Activated naive CD4-positive, alpha-beta T cell treated with anti-CD3 and anti-CD28 coated beads for 36 hours (primary cell): ENCODE measurements at regions not wholly inside any gene's neighbourhood (a gene's known extent, or its start where the extent isn't known, plus 50 kb on each side); places are given as distances from the start of the nearest gene placed in this dataset.
"Not testable (repeated sequence)": the region's sequence is repeated elsewhere in the genome, so short reads cannot be mapped to it uniquely, and the experiment has no call there.

Experiments used
- CTCF ChIA-PET: fragments of 350-600 bp; sonication (Branson Sonifier 250); formaldehyde crosslinking; loops from one replicate; lab custom pipeline; 2021; ENCODE audit warnings: antibody characterized with exemption; lab: Charles Lee
- DNase-seq: peaks from one replicate; pipeline ENCODE4 v3.0.0-alpha.2; 2020
- H3K27ac Mint-ChIP-seq: one replicate; pipeline ENCODE4 v1.8.0; 2021; ENCODE audit warnings: mild to moderate bottlenecking, mixed read lengths
- H3K27me3 Mint-ChIP-seq: one replicate; pipeline ENCODE4 v1.8.0; 2021; ENCODE audit warnings: low read depth, mixed read lengths
- H3K36me3 Mint-ChIP-seq: one replicate; pipeline ENCODE4 v1.8.0; 2021; ENCODE audit warnings: low read depth, mixed read lengths
- H3K4me1 Mint-ChIP-seq: one replicate; pipeline ENCODE4 v1.8.0; 2021; ENCODE audit warnings: low read depth, mixed read lengths
- H3K4me3 Mint-ChIP-seq: one replicate; pipeline ENCODE4 v1.8.0; 2021; ENCODE audit warnings: mild to moderate bottlenecking, moderate library complexity, mixed read lengths
- H3K9me3 Mint-ChIP-seq: one replicate; pipeline ENCODE4 v1.8.0; 2021; ENCODE audit warnings: mixed read lengths
- intact Hi-C: fragments of 100-400 bp; cut with micrococcal nuclease; formaldehyde crosslinking; loops from one replicate; pipeline ENCODE4 v1.15.1; 2023

GRCh38 chr9:1919229-1919628 lies 95.9 kb upstream of the SMARCA2 start:
- intact Hi-C loops = no loop called here
- CTCF ChIA-PET = no interaction called here

DNA sequence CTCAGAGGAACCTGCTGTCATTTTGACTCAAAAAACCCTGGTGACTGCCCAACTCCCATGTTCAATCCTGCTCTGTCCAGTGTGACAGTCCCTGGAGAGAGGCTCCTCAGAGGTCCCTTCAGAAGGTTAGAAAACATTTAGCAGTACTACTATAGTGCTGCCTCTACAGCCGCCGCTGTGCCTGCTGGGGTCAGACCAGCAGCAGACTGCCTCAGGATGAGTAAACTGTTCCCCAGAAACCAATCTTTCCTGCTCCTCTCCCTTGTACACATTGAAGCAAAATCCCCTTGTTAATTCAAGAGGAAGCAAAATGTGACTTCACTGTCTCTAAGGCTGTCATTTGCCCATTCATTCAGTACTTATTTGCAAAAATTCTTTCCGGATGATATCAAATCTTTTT lies 94.8 kb upstream of the SMARCA2 start:
- peaks cover 33% of the 10 kb centered on the region for H3K27me3 Mint-ChIP-seq
- no peak overlapping the region for H3K4me3 Mint-ChIP-seq
- CTCF ChIA-PET = interaction anchor here (1.4 kb wide), 1 partner anchor 71 kb away, joined by 3 read pairs; no protein-coding TSS in a partner anchor
- intact Hi-C loops = no loop called here
- no peak overlapping the region for H3K27ac Mint-ChIP-seq
- H3K9me3 Mint-ChIP-seq = peaks cover 1% of the 10 kb centered on the region
- DNase-seq = no peak
- H3K36me3 Mint-ChIP-seq = no peaks in the 10 kb centered on the region
- no peaks in the 10 kb centered on the region for H3K4me1 Mint-ChIP-seq

More at GRCh38 chr9:1919229-1919628, 95.9 kb upstream of the SMARCA2 start:
- Mint-ChIP-seq H3K36me3 (no peaks in the 10 kb centered on the region), H3K27me3 (peaks cover 34% of the 10 kb centered on the region), H3K4me3 (no peak overlapping the region), H3K27ac (no peak overlapping the region), H3K4me1 (no peaks in the 10 kb centered on the region), H3K9me3 (peaks cover 1% of the 10 kb centered on the region)
- DNase-seq = no peak

- H3K4me1 Mint-ChIP-seq = no peaks in the 10 kb centered on the region
- H3K36me3 Mint-ChIP-seq = no peaks in the 10 kb centered on the region
- no peak overlapping the region for H3K4me3 Mint-ChIP-seq
- H3K27ac Mint-ChIP-seq = no peak overlapping the region
- no peaks in the 10 kb centered on the region for H3K9me3 Mint-ChIP-seq
- H3K27me3 Mint-ChIP-seq = peaks cover 27% of the 10 kb centered on the region
- intact Hi-C loops = no loop called here
- no peak for DNase-seq
- CTCF ChIA-PET = interaction anchor here (0.6 to 0.9 kb wide), 2 partner anchors 21 to 494 kb away, joined by 3 read pairs; no protein-coding TSS in a partner anchor
Observed at GRCh38 chr9:1922026-1922425, 93.1 kb upstream of the SMARCA2 start.

DNA sequence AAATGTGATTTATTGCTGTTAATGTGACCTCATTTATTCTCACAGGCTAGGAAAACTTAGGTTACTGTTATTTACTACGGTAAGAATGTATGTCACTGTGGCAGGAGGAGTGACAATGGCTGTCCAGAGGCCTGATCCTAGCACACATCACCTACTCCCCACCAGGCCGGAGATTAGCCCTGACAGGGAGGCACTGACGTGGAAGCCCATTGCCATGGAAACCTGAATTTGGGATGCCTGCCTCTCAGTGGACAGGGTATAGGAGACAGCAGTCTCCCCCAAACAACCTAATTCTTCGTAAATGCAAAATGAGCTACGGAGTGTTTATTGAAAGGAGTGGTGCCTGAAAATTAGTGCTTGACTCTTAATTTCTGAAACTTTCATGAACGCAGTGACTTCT lies 87.6 kb upstream of the SMARCA2 start:
- Mint-ChIP-seq H3K4me3 (no peak overlapping the region), H3K9me3 (no peaks in the 10 kb centered on the region), H3K27me3 (no peaks in the 10 kb centered on the region), H3K36me3 (no peaks in the 10 kb centered on the region), H3K4me1 (peaks cover 9% of the 10 kb centered on the region), H3K27ac (no peak overlapping the region)
- CTCF ChIA-PET = interaction anchor here (0.9 to 1.5 kb wide), 2 partner anchors 12 to 56 kb away, joined by 4 read pairs; no protein-coding TSS in a partner anchor
- intact Hi-C loops = loop anchor here (5.0 kb wide), 1 partner anchor 45 kb away; no protein-coding TSS in a partner anchor
- no peak for DNase-seq

GRCh38 chr9:1929134-1929533 lies 86.0 kb upstream of the SMARCA2 start:
- peaks cover under 1% of the 10 kb centered on the region for H3K27me3 Mint-ChIP-seq

GRCh38 chr9:1929722-1930244 lies 85.4 kb upstream of the SMARCA2 start:
- no peaks in the 10 kb centered on the region for H3K9me3 Mint-ChIP-seq
- peaks cover 9% of the 10 kb centered on the region for H3K4me1 Mint-ChIP-seq
- H3K4me3 Mint-ChIP-seq = no peak overlapping the region
- H3K36me3 Mint-ChIP-seq = no peaks in the 10 kb centered on the region
- peak; percentile 14 for DNase-seq
- intact Hi-C loops = loop anchor here (5.0 kb wide), 1 partner anchor 47 kb away; no protein-coding TSS in a partner anchor
- CTCF ChIA-PET = no interaction called here
- peaks cover 3% of the 10 kb centered on the region for H3K27me3 Mint-ChIP-seq
- no peak overlapping the region for H3K27ac Mint-ChIP-seq

More at GRCh38 chr9:1929134-1929533, 86.0 kb upstream of the SMARCA2 start:
- Mint-ChIP-seq H3K4me1 (peaks cover 9% of the 10 kb centered on the region), H3K4me3 (no peak overlapping the region), H3K27ac (no peak overlapping the region), H3K9me3 (no peaks in the 10 kb centered on the region), H3K36me3 (no peaks in the 10 kb centered on the region)
- no peak for DNase-seq
- intact Hi-C loops = loop anchor here (5.0 kb wide), 1 partner anchor 47 kb away; no protein-coding TSS in a partner anchor
- CTCF ChIA-PET = no interaction called here

DNA sequence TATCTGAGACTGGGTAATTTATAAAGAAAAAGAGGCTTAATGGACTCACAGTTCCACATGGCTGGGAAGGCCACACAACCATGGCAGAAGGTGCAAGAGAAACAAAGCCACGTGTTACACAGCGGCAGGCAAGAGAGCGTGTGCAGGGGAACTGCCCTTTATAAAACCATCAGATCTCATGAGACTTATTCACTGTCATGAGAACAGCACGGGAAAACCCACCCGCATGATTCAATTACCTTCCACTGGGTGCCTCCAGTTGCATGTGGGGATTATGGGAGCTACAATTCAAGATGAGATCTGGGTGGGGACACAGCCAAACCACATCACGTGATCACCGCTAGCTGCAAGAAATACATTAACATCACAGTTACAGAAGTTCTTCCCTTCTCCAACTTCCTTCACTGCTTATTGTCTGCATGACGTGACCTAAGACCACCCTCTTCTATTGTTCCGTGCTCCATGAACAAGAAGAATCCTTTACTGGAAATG lies 84.9 kb upstream of the SMARCA2 start:
- CTCF ChIA-PET, H3K4me3 Mint-ChIP-seq, H3K4me1 Mint-ChIP-seq: not testable (repeated sequence)

GRCh38 chr9:1938135-1938534 lies 77.0 kb upstream of the SMARCA2 start:
- H3K27me3 Mint-ChIP-seq = peaks cover 11% of the 10 kb centered on the region
- no peak overlapping the region for H3K27ac Mint-ChIP-seq
- no peaks in the 10 kb centered on the region for H3K9me3 Mint-ChIP-seq
- H3K4me3 Mint-ChIP-seq = no peak overlapping the region
- no peaks in the 10 kb centered on the region for H3K36me3 Mint-ChIP-seq
- intact Hi-C loops = no loop called here
- CTCF ChIA-PET = interaction anchor here (0.6 to 1.9 kb wide), 3 partner anchors 69 to 173 kb away, joined by 3 to 9 read pairs (median 7); no protein-coding TSS in a partner anchor
- H3K4me1 Mint-ChIP-seq = peaks cover 4% of the 10 kb centered on the region
- no peak for DNase-seq

More for the DNA sequence above, 84.9 kb upstream of the SMARCA2 start:
- DNase-seq, H3K27me3 Mint-ChIP-seq, H3K27ac Mint-ChIP-seq, H3K9me3 Mint-ChIP-seq, intact Hi-C loops, H3K36me3 Mint-ChIP-seq: not testable (repeated sequence)

DNA sequence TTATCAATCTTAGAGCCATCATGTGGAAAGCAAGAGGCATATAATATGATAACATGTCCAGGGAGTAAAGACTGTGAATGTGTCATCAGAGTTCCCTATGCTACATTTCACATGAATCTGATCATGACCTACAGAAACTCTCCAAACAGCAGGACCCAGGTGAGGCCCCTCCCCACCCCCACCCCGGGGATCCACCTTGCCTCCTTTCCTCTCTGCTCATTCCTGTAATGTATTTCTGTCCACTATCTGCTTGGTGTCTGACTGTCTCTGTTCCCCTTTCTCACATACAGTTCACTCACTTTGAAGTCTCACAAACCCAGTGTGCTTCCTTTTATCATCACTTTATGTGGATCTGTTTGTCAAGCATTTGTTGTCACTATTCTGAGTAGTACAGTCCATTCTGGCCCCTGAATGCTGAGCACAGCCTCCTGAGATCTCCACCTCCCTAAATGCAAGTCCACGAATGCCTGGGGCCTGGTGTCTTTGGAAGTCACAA lies 76.4 kb upstream of the SMARCA2 start:
- no peak for DNase-seq
- intact Hi-C loops = no loop called here
- Mint-ChIP-seq H3K27me3 (peaks cover 11% of the 10 kb centered on the region), H3K27ac (no peak overlapping the region), H3K4me1 (peaks cover 4% of the 10 kb centered on the region), H3K4me3 (no peak overlapping the region), H3K9me3 (no peaks in the 10 kb centered on the region), H3K36me3 (no peaks in the 10 kb centered on the region)
- CTCF ChIA-PET = interaction anchor here (0.6 to 1.9 kb wide), 5 partner anchors 69 to 218 kb away, joined by 3 to 13 read pairs (median 4); no protein-coding TSS in a partner anchor

DNA sequence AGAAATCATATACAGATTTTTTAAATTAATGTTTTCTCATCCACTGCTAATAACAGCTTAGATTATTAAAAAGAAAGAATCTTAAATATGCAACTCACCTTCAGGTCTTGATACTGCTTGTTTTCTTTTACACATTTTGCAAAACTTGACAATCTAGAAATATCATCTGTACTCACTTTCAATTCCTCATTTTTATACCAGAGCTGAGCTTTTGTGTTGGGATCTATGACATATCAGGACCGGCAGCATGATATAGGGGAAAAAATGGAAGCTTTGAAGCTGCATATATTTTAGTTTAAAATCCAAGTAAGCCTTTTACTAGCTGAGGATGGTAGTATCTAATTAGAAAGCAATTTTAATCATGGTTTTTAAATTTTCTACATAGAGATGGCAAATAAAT lies 75.7 kb upstream of the SMARCA2 start:
- Mint-ChIP-seq H3K9me3 (no peaks in the 10 kb centered on the region), H3K27me3 (peaks cover 8% of the 10 kb centered on the region), H3K36me3 (no peaks in the 10 kb centered on the region), H3K4me3 (no peak overlapping the region), H3K27ac (no peak overlapping the region), H3K4me1 (peaks cover 4% of the 10 kb centered on the region)
- no peak for DNase-seq
- intact Hi-C loops = no loop called here
- CTCF ChIA-PET = interaction anchor here (0.6 to 1.9 kb wide), 22 partner anchors 12 to 480 kb away, joined by 3 to 13 read pairs (median 4); no protein-coding TSS in a partner anchor

DNA sequence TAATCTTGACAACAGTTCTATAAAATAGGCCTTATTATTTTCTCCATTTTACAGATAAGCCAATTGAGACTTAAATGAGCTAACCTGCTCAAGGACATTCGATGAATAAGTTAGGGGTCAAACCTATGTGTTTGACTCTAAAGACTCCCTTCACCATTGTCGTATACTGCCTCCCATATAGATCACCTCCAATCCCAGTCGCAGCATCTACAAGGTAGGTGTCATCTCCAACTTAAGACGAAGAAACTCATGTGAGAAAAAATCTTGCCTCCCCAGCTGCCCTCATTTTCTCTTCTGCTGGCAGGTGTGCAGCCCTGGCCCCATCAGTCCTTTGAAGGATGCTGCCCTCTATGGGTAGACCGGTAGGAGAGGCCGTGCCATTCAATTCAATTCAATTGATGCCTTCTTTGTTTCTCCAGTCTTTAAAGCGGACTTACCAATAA lies 75.2 kb upstream of the SMARCA2 start:
- no peak overlapping the region for H3K27ac Mint-ChIP-seq
- H3K9me3 Mint-ChIP-seq = no peaks in the 10 kb centered on the region
- H3K4me1 Mint-ChIP-seq = peaks cover 4% of the 10 kb centered on the region
- H3K36me3 Mint-ChIP-seq = no peaks in the 10 kb centered on the region
- DNase-seq = peak; percentile 64
- peaks cover 8% of the 10 kb centered on the region for H3K27me3 Mint-ChIP-seq
- CTCF ChIA-PET = interaction anchor here (0.6 to 2.1 kb wide), 23 partner anchors 12 to 481 kb away, joined by 3 to 13 read pairs (median 4); no protein-coding TSS in a partner anchor
- H3K4me3 Mint-ChIP-seq = no peak overlapping the region
- intact Hi-C loops = loop anchor here (1.0 to 2.0 kb wide), 5 partner anchors 59 to 480 kb away; no protein-coding TSS in a partner anchor

DNA sequence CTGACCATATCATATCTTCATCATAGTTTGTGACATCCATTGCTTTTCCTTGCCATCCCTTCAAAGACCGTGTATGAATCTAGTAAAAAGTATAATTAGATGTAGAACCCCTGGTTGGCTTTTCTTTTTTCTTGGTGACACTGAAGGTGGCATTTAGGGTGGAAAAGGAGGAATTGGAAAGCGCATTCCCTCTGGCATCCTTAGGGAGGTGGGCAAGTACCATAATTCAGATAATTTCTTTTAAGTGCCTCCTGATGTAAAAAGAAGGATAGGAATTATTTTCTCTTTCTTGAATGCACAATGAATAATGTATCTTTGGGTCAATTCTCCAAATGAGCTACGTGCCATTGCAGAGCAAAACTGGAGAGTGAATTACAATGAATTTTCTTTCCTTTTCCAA lies 73.2 kb upstream of the SMARCA2 start:
- no peak for DNase-seq

More for the DNA sequence above, 73.2 kb upstream of the SMARCA2 start:
- H3K4me1 Mint-ChIP-seq = peaks cover 4% of the 10 kb centered on the region
- H3K36me3 Mint-ChIP-seq = no peaks in the 10 kb centered on the region
- H3K27me3 Mint-ChIP-seq = peaks cover 4% of the 10 kb centered on the region
- intact Hi-C loops = loop anchor here (1.0 to 2.0 kb wide), 3 partner anchors 61 to 145 kb away; no protein-coding TSS in a partner anchor
- H3K27ac Mint-ChIP-seq = no peak overlapping the region
- CTCF ChIA-PET = interaction anchor here (0.8 to 1.7 kb wide), 5 partner anchors 68 to 866 kb away, joined by 3 to 4 read pairs (median 3); no protein-coding TSS in a partner anchor
- H3K9me3 Mint-ChIP-seq = no peaks in the 10 kb centered on the region
- no peak overlapping the region for H3K4me3 Mint-ChIP-seq
